SU-DHL-6 (cell line): ENCODE measurements at regions not wholly inside any gene's neighbourhood (a gene's known extent, or its start where the extent isn't known, plus 50 kb on each side); places are given as distances from the start of the nearest gene placed in this dataset.

Source experiments
- H2AFZ ChIP-seq: fragments of 200-600 bp; sonication (generic); 2 replicates; pipeline ENCODE4 v1.6.1; 2014; ENCODE audit warnings: low read depth, mild to moderate bottlenecking, moderate library complexity, mixed read lengths, antibody characterized with exemption, low read length; ENCODE audit not compliant: severe bottlenecking
- H3F3A ChIP-seq: fragments of 200-600 bp; shearing (Covaris generic); 2 replicates; pipeline ENCODE4 v1.6.0; 2016; ENCODE audit warnings: antibody characterized with exemption, mild to moderate bottlenecking; ENCODE audit not compliant: insufficient read depth
- H3K27ac ChIP-seq: fragments of 200-600 bp; sonication (generic); 2 replicates; pipeline ENCODE4 v1.5.1; 2016; ENCODE audit warnings: low read depth, mild to moderate bottlenecking, low read length, moderate library complexity, mixed read lengths
- H3K27me3 ChIP-seq: fragments of 200-600 bp; sonication (generic), shearing (Covaris generic); 2 replicates; pipeline ENCODE4 v1.6.0; 2014; ENCODE audit warnings: mild to moderate bottlenecking, low read length
- H3K36me3 ChIP-seq: fragments of 200-600 bp; sonication (generic); 2 replicates; pipeline ENCODE4 v1.6.1; 2014; ENCODE audit warnings: mild to moderate bottlenecking, low read length, mixed read lengths
- H3K4me2 ChIP-seq: fragments of 300-600, 200-600 bp; shearing (Covaris generic), sonication (generic); 2 replicates; pipeline ENCODE4 v1.6.0; 2014; ENCODE audit warnings: low read length, low read depth, mild to moderate bottlenecking; ENCODE audit not compliant: poor library complexity, severe bottlenecking
- H3K4me3 ChIP-seq: fragments of 200-600 bp; sonication (generic); 2 replicates; pipeline ENCODE4 v1.5.1; 2014; ENCODE audit warnings: antibody characterized with exemption, low read length, mild to moderate bottlenecking, mixed read lengths; ENCODE audit not compliant: insufficient read depth, poor library complexity, severe bottlenecking
- H3K79me2 ChIP-seq: fragments of 200-600 bp; sonication (generic); 2 replicates; pipeline ENCODE4 v1.6.1; 2014; ENCODE audit warnings: mild to moderate bottlenecking, low read length, moderate library complexity; ENCODE audit not compliant: insufficient read depth
- H3K9ac ChIP-seq: fragments of 200-600 bp; sonication (generic); 2 replicates; pipeline ENCODE4 v1.7.0; 2014; ENCODE audit warnings: mild to moderate bottlenecking, low read length
- H3K9me2 ChIP-seq: fragments of 200-600 bp; sonication (generic); replicated peaks from 2 replicates; pipeline ENCODE4 v1.6.1; 2014; ENCODE audit warnings: low read length; ENCODE audit not compliant: insufficient read depth
- H3K9me3 ChIP-seq: fragments of 200-600 bp; sonication (generic); 2 replicates; pipeline ENCODE4 v1.6.1; 2014; ENCODE audit warnings: low read length, mixed read lengths; ENCODE audit not compliant: insufficient read depth
- H4K20me1 ChIP-seq: fragments of 200-600 bp; sonication (generic); 2 replicates; pipeline ENCODE4 v1.6.1; 2014; ENCODE audit warnings: low read depth, mild to moderate bottlenecking, antibody characterized with exemption, low read length, moderate library complexity, mixed read lengths
- EZH2phosphoT487 ChIP-seq: fragments of 200-600 bp; sonication (generic), shearing (Covaris generic); conservative IDR thresholded peaks from 2 replicates; pipeline ENCODE4 v1.6.1; 2018; ENCODE audit warnings: mild to moderate bottlenecking, antibody characterized with exemption, low read length, moderate library complexity, mixed read lengths
- TF ChIP-seq, protein P1 (sequence below): fragments of 200-600 bp; sonication (generic); IDR thresholded peaks from one replicate; pipeline ENCODE4 v1.5.1; 2017; ENCODE audit warnings: antibody characterized with exemption, mild to moderate bottlenecking, low read length, moderate library complexity; ENCODE audit not compliant: insufficient read depth, poor library complexity, severe bottlenecking

DNA sequence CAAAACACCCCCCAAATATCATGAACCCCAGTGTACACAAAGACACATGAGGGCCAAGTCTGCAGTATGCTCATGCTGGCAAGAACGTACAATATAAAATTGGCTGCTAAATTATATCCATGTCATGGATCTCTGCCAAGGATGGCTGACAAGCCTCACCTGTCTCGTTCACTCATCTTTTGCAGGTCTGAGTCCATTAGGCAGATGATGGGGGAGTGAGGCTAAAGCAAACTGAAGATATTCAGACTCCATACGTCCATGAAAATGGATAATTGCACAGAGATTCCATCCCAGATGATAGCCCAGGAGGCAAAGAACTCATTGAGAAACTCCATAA is 122.3 kb upstream of the PTPRG start:
- Histone ChIP-seq H3K9me3 (no peaks in the 10 kb centered on the region), H3K27ac (no peak overlapping the region), H4K20me1 (no peaks in the 10 kb centered on the region), H3K27me3 (no peaks in the 10 kb centered on the region), H3F3A (no peaks in the 10 kb centered on the region), H3K9me2 (0 out of 2 replicates have a peak, but pooled peaks cover 4% of the 10 kb centered on the region), H3K4me2 (no peak overlapping the region), H3K36me3 (no peaks in the 10 kb centered on the region), H3K79me2 (no peaks in the 10 kb centered on the region), H3K4me3 (no peak overlapping the region), H3K9ac (no peak overlapping the region), H2AFZ (no peak overlapping the region)
- no peak for TF ChIP-seq EZH2phosphoT487
- TF ChIP-seq, protein P1, sequence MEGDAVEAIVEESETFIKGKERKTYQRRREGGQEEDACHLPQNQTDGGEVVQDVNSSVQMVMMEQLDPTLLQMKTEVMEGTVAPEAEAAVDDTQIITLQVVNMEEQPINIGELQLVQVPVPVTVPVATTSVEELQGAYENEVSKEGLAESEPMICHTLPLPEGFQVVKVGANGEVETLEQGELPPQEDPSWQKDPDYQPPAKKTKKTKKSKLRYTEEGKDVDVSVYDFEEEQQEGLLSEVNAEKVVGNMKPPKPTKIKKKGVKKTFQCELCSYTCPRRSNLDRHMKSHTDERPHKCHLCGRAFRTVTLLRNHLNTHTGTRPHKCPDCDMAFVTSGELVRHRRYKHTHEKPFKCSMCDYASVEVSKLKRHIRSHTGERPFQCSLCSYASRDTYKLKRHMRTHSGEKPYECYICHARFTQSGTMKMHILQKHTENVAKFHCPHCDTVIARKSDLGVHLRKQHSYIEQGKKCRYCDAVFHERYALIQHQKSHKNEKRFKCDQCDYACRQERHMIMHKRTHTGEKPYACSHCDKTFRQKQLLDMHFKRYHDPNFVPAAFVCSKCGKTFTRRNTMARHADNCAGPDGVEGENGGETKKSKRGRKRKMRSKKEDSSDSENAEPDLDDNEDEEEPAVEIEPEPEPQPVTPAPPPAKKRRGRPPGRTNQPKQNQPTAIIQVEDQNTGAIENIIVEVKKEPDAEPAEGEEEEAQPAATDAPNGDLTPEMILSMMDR: no peak

DNA sequence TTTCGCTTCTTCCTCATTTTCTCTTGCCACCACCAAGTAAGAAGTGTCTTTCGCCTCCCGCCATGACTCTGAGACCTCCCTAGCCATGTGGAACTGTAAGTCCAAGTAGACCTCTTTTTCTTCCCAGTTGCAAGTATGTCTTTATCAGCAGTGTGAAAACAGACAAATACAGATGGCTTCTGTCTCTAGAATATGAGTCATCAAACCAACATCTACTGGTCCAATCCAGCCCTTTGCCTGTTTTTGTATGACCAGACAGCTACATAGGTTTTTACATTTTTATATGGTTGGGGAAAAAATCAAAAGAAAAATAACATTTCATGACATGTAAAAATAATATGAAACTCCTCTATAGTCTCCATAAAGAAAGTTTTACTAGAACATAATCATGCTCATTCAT is 118.7 kb upstream of the PTPRG start:
- H2AFZ ChIP-seq: no peak overlapping the region
- no peaks in the 10 kb centered on the region for H4K20me1 ChIP-seq
- H3K9me3 ChIP-seq: no peaks in the 10 kb centered on the region
- no peak for TF ChIP-seq EZH2phosphoT487
- TF ChIP-seq, protein P1: no peak
- no peaks in the 10 kb centered on the region for H3K27me3 ChIP-seq
- no peak overlapping the region for H3K4me3 ChIP-seq
- no peak overlapping the region for H3K4me2 ChIP-seq
- no peak overlapping the region for H3K27ac ChIP-seq
- 0 out of 2 replicates have a peak, but pooled peaks cover 4% of the 10 kb centered on the region for H3K9me2 ChIP-seq
- H3F3A ChIP-seq: no peaks in the 10 kb centered on the region
- no peaks in the 10 kb centered on the region for H3K36me3 ChIP-seq
- H3K79me2 ChIP-seq: no peaks in the 10 kb centered on the region
- H3K9ac ChIP-seq: no peak overlapping the region

DNA sequence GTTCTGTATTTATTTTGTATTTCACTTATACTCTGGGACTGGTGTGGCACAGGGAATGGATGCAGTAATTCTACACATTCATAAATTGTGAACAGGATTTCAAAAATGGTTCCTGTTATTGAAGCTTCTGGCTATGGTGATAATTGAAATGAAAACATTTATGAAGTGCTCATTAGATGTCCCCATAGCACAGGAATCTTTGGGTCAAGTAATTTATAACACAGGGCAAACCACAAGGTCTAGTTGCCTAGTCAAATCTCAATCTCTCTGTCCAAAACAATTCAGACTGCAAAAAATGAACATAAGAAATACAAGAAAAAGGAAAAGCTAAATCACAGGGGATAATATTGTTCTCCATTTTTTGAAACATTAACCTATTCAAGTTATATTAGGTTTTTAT is 117.5 kb upstream of the PTPRG start:
- Histone ChIP-seq H3K27me3 (no peaks in the 10 kb centered on the region), H3K4me3 (no peak overlapping the region), H3K27ac (no peak overlapping the region), H3F3A (no peaks in the 10 kb centered on the region), H3K36me3 (no peaks in the 10 kb centered on the region), H4K20me1 (no peaks in the 10 kb centered on the region), H3K79me2 (no peaks in the 10 kb centered on the region), H3K9me3 (no peaks in the 10 kb centered on the region), H3K4me2 (no peak overlapping the region), H2AFZ (no peak overlapping the region), H3K9me2 (no peaks in the 10 kb centered on the region), H3K9ac (no peak overlapping the region)
- TF ChIP-seq EZH2phosphoT487: no peak
- TF ChIP-seq, protein P1: no peak

DNA sequence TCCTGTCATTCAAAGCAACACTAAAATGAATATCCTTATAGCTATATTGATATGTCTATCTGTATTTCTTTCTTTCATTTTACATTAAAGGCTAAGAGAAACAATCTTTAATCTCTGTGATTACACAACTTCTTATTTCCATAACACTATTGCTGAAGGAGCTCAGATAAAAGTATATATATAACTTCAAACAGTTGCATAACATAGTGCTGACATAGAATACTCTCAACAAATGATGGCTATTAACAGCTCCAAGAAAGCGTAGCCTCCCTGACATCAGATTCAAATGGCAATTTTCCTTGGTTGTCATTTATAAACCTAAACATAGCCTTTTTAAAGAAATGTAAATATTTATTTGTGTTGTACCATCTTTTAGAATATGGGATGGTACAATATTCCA is 116.6 kb upstream of the PTPRG start:
- no peak overlapping the region for H3K4me2 ChIP-seq
- no peaks in the 10 kb centered on the region for H3F3A ChIP-seq
- no peaks in the 10 kb centered on the region for H3K9me2 ChIP-seq
- H3K9ac ChIP-seq: no peak overlapping the region
- no peaks in the 10 kb centered on the region for H4K20me1 ChIP-seq
- TF ChIP-seq EZH2phosphoT487: no peak
- TF ChIP-seq, protein P1: no peak
- no peaks in the 10 kb centered on the region for H3K36me3 ChIP-seq
- H2AFZ ChIP-seq: no peak overlapping the region
- no peaks in the 10 kb centered on the region for H3K27me3 ChIP-seq
- no peak overlapping the region for H3K27ac ChIP-seq
- no peak overlapping the region for H3K4me3 ChIP-seq
- H3K9me3 ChIP-seq: no peaks in the 10 kb centered on the region
- no peaks in the 10 kb centered on the region for H3K79me2 ChIP-seq
